Activated naive CD8-positive, alpha-beta T cell (primary cell): ENCODE measurements at regions not wholly inside any gene's neighbourhood (a gene's known extent, or its start where the extent isn't known, plus 50 kb on each side); places are given as distances from the start of the nearest gene placed in this dataset.

Experiments
- H3K27ac Mint-ChIP-seq: one replicate; pipeline ENCODE4 v1.8.0; 2021; ENCODE audit warnings: mixed read lengths
- H3K27me3 Mint-ChIP-seq: one replicate; pipeline ENCODE4 v1.8.0; 2021; ENCODE audit warnings: mixed read lengths
- H3K36me3 Mint-ChIP-seq: one replicate; pipeline ENCODE4 v1.8.0; 2021; ENCODE audit warnings: mixed read lengths
- H3K4me1 Mint-ChIP-seq: one replicate; pipeline ENCODE4 v1.8.0; 2021; ENCODE audit warnings: low read depth, mixed read lengths
- H3K4me3 Mint-ChIP-seq: one replicate; pipeline ENCODE4 v1.8.0; 2021; ENCODE audit warnings: mild to moderate bottlenecking, mixed read lengths
- H3K9me3 Mint-ChIP-seq: one replicate; pipeline ENCODE4 v1.8.0; 2021; ENCODE audit warnings: low read depth, mixed read lengths

- H3K4me1 Mint-ChIP-seq, result peaks cover 15% of the 10 kb centered on the region
- H3K36me3 Mint-ChIP-seq, result peaks cover 3% of the 10 kb centered on the region
- peaks cover 11% of the 10 kb centered on the region for H3K9me3 Mint-ChIP-seq
- H3K27me3 Mint-ChIP-seq, result peaks cover 1% of the 10 kb centered on the region
- no peak overlapping the region for H3K27ac Mint-ChIP-seq
- no peak overlapping the region for H3K4me3 Mint-ChIP-seq
Measured at GRCh38 chr5:143691945-143692290, 120.0 kb upstream of the HMHB1 start.

GRCh38 chr5:143691287-143691944 is 120.5 kb upstream of the HMHB1 start:
- peaks cover 1% of the 10 kb centered on the region for H3K27me3 Mint-ChIP-seq
- peaks cover 11% of the 10 kb centered on the region for H3K9me3 Mint-ChIP-seq
- peaks cover 12% of the 10 kb centered on the region for H3K4me1 Mint-ChIP-seq
- peaks cover 3% of the 10 kb centered on the region for H3K36me3 Mint-ChIP-seq
- no peak overlapping the region for H3K4me3 Mint-ChIP-seq
- H3K27ac Mint-ChIP-seq, result no peak overlapping the region

- Mint-ChIP-seq H3K27ac (no peak overlapping the region), H3K4me3 (no peak overlapping the region)
Measured at GRCh38 chr5:143687604-143688003, 124.4 kb upstream of the HMHB1 start.

GRCh38 chr5:143685246-143685815 is 126.6 kb upstream of the HMHB1 start:
- Mint-ChIP-seq H3K9me3 (peaks cover 7% of the 10 kb centered on the region), H3K36me3 (peaks cover 5% of the 10 kb centered on the region), H3K27me3 (peaks cover 2% of the 10 kb centered on the region), H3K4me3 (no peak overlapping the region), H3K27ac (no peak overlapping the region), H3K4me1 (no peaks in the 10 kb centered on the region)

More at GRCh38 chr5:143687604-143688003, 124.4 kb upstream of the HMHB1 start:
- peaks cover 11% of the 10 kb centered on the region for H3K9me3 Mint-ChIP-seq
- H3K36me3 Mint-ChIP-seq, result peaks cover 5% of the 10 kb centered on the region
- H3K4me1 Mint-ChIP-seq, result peaks cover 4% of the 10 kb centered on the region
- H3K27me3 Mint-ChIP-seq, result peaks cover 4% of the 10 kb centered on the region

- H3K36me3 Mint-ChIP-seq, result peaks cover 2% of the 10 kb centered on the region
Measured at GRCh38 chr5:143683459-143683858, 128.5 kb upstream of the HMHB1 start.

GRCh38 chr5:143682929-143683386 is 129.0 kb upstream of the HMHB1 start:
- H3K27ac Mint-ChIP-seq, result no peak overlapping the region
- H3K9me3 Mint-ChIP-seq, result no peaks in the 10 kb centered on the region
- H3K27me3 Mint-ChIP-seq, result peaks cover 2% of the 10 kb centered on the region
- peaks cover 2% of the 10 kb centered on the region for H3K36me3 Mint-ChIP-seq
- H3K4me1 Mint-ChIP-seq, result peaks cover 21% of the 10 kb centered on the region
- H3K4me3 Mint-ChIP-seq, result no peak overlapping the region

More at GRCh38 chr5:143683459-143683858, 128.5 kb upstream of the HMHB1 start:
- H3K4me3 Mint-ChIP-seq, result no peak overlapping the region
- H3K27me3 Mint-ChIP-seq, result peaks cover 2% of the 10 kb centered on the region
- H3K9me3 Mint-ChIP-seq, result no peaks in the 10 kb centered on the region
- H3K27ac Mint-ChIP-seq, result no peak overlapping the region
- peaks cover 17% of the 10 kb centered on the region for H3K4me1 Mint-ChIP-seq

GRCh38 chr5:143682246-143682905 is 129.6 kb upstream of the HMHB1 start:
- Mint-ChIP-seq H3K9me3 (no peaks in the 10 kb centered on the region), H3K4me3 (no peak overlapping the region), H3K27me3 (peaks cover 2% of the 10 kb centered on the region), H3K36me3 (peaks cover 2% of the 10 kb centered on the region), H3K4me1 (peaks cover 23% of the 10 kb centered on the region), H3K27ac (no peak overlapping the region)

- no peaks in the 10 kb centered on the region for H3K9me3 Mint-ChIP-seq
- no peak overlapping the region for H3K4me3 Mint-ChIP-seq
- peaks cover 2% of the 10 kb centered on the region for H3K27me3 Mint-ChIP-seq
- no peak overlapping the region for H3K27ac Mint-ChIP-seq
- H3K36me3 Mint-ChIP-seq, result peaks cover 2% of the 10 kb centered on the region
- peaks cover 23% of the 10 kb centered on the region for H3K4me1 Mint-ChIP-seq
Measured at GRCh38 chr5:143680672-143681259, 131.2 kb upstream of the HMHB1 start.

GRCh38 chr5:143679777-143680176 is 132.2 kb upstream of the HMHB1 start:
- Mint-ChIP-seq H3K36me3 (peaks cover 2% of the 10 kb centered on the region), H3K27me3 (peaks cover 2% of the 10 kb centered on the region), H3K9me3 (no peaks in the 10 kb centered on the region), H3K4me3 (no peak overlapping the region), H3K4me1 (peaks cover 23% of the 10 kb centered on the region), H3K27ac (peak overlapping the region; percentile 79)

GRCh38 chr5:143678148-143678905 is 133.6 kb upstream of the HMHB1 start:
- Mint-ChIP-seq H3K4me1 (peaks cover 23% of the 10 kb centered on the region), H3K36me3 (no peaks in the 10 kb centered on the region), H3K9me3 (no peaks in the 10 kb centered on the region), H3K27ac (peak overlapping the region; percentile 85), H3K4me3 (peak overlapping the region; percentile 28), H3K27me3 (peaks cover 6% of the 10 kb centered on the region)

- Mint-ChIP-seq H3K4me3 (no peak overlapping the region), H3K4me1 (peaks cover 23% of the 10 kb centered on the region), H3K36me3 (no peaks in the 10 kb centered on the region), H3K27me3 (peaks cover 4% of the 10 kb centered on the region), H3K9me3 (no peaks in the 10 kb centered on the region), H3K27ac (no peak overlapping the region)
Measured at GRCh38 chr5:143677403-143677802, 134.6 kb upstream of the HMHB1 start.

GRCh38 chr5:143676802-143677201 is 135.2 kb upstream of the HMHB1 start:
- Mint-ChIP-seq H3K4me3 (no peak overlapping the region), H3K36me3 (no peaks in the 10 kb centered on the region), H3K27me3 (peaks cover 5% of the 10 kb centered on the region), H3K27ac (no peak overlapping the region), H3K9me3 (no peaks in the 10 kb centered on the region), H3K4me1 (peaks cover 23% of the 10 kb centered on the region)

- H3K4me1 Mint-ChIP-seq, result peaks cover 15% of the 10 kb centered on the region
- H3K9me3 Mint-ChIP-seq, result no peaks in the 10 kb centered on the region
- no peaks in the 10 kb centered on the region for H3K36me3 Mint-ChIP-seq
- no peak overlapping the region for H3K27ac Mint-ChIP-seq
- peaks cover 5% of the 10 kb centered on the region for H3K27me3 Mint-ChIP-seq
- H3K4me3 Mint-ChIP-seq, result no peak overlapping the region
Measured at GRCh38 chr5:143674469-143674786, 137.5 kb upstream of the HMHB1 start.

GRCh38 chr5:143673676-143674468 is 138.1 kb upstream of the HMHB1 start:
- Mint-ChIP-seq H3K4me3 (no peak overlapping the region), H3K9me3 (no peaks in the 10 kb centered on the region), H3K36me3 (no peaks in the 10 kb centered on the region), H3K27ac (no peak overlapping the region), H3K27me3 (peaks cover 5% of the 10 kb centered on the region), H3K4me1 (peaks cover 10% of the 10 kb centered on the region)
